ENCODE measurements at regions not wholly inside any gene's neighbourhood (a gene's known extent, or its start where the extent isn't known, plus 50 kb on each side); places are given as distances from the start of the nearest gene placed in this dataset.

- TF ChIP-seq TCF12 (IDR thresholded peaks at IDR 0.05; ENCODE audit: low read depth) (no peak), FOXM1 (IDR thresholded peaks at IDR 0.05; ENCODE audit: borderline replicate concordance, low read depth) (no peak)
Observed at GRCh38 chr16:65315081-65315780, 193.4 kb upstream of the CDH11 start.

GRCh38 chr16:65314627-65315008 lies 192.8 kb upstream of the CDH11 start:
- TF ChIP-seq EGR1 (IDR thresholded peaks at IDR 0.05) (no peak), TAF1 (IDR thresholded peaks at IDR 0.05; ENCODE audit: low read depth) (no peak), TCF12 (IDR thresholded peaks at IDR 0.05; ENCODE audit: low read depth) (no peak), CEBPB (IDR thresholded peaks at IDR 0.05) (no peak), EP300 (IDR thresholded peaks at IDR 0.05; ENCODE audit: borderline replicate concordance) (no peak), TEAD4 (IDR thresholded peaks at IDR 0.05) (no peak), NFIC (IDR thresholded peaks at IDR 0.05) (no peak)

GRCh38 chr16:65313936-65314626 lies 192.2 kb upstream of the CDH11 start:
- TF ChIP-seq USF1 (IDR thresholded peaks at IDR 0.05), result no peak
- TF ChIP-seq REST (IDR thresholded peaks at IDR 0.05; ENCODE audit: low read depth), result no peak
- TF ChIP-seq FOXM1 (IDR thresholded peaks at IDR 0.05; ENCODE audit: borderline replicate concordance, low read depth), result no peak
- TF ChIP-seq CREB1 (IDR thresholded peaks at IDR 0.05; ENCODE audit: low read depth), result no peak
- TF ChIP-seq TAF1 (IDR thresholded peaks at IDR 0.05; ENCODE audit: low read depth), result no peak
- TF ChIP-seq ZBTB7A (IDR thresholded peaks at IDR 0.05; ENCODE audit: low read depth), result no peak
- TF ChIP-seq RAD21 (IDR thresholded peaks at IDR 0.05; ENCODE audit: low read depth), result no peak
- no peak for TF ChIP-seq EGR1 (IDR thresholded peaks at IDR 0.05)
- TF ChIP-seq EP300 (IDR thresholded peaks at IDR 0.05; ENCODE audit: borderline replicate concordance), result no peak
- TF ChIP-seq YY1 (IDR thresholded peaks at IDR 0.05; ENCODE audit: low read depth), result no peak
- no peak for TF ChIP-seq MAX (IDR thresholded peaks at IDR 0.05)
- TF ChIP-seq TEAD4 (IDR thresholded peaks at IDR 0.05), result no peak

GRCh38 chr16:65312795-65313194 lies 190.9 kb upstream of the CDH11 start:
- TF ChIP-seq TEAD4 (IDR thresholded peaks at IDR 0.05) (no peak), TCF12 (IDR thresholded peaks at IDR 0.05; ENCODE audit: low read depth) (no peak), REST (IDR thresholded peaks at IDR 0.05; ENCODE audit: low read depth) (no peak), ZBTB7A (IDR thresholded peaks at IDR 0.05; ENCODE audit: low read depth) (no peak)

GRCh38 chr16:65312071-65312470 lies 190.2 kb upstream of the CDH11 start:
- no peak for TF ChIP-seq MAX (IDR thresholded peaks at IDR 0.05)
- TF ChIP-seq FOXM1 (IDR thresholded peaks at IDR 0.05; ENCODE audit: borderline replicate concordance, low read depth), result no peak
- no peak for TF ChIP-seq EGR1 (IDR thresholded peaks at IDR 0.05)
- no peak for TF ChIP-seq TEAD4 (IDR thresholded peaks at IDR 0.05)
- TF ChIP-seq TAF1 (IDR thresholded peaks at IDR 0.05; ENCODE audit: low read depth), result no peak
- TF ChIP-seq NFIC (IDR thresholded peaks at IDR 0.05), result no peak
- no peak for TF ChIP-seq REST (IDR thresholded peaks at IDR 0.05; ENCODE audit: low read depth)
- TF ChIP-seq YY1 (IDR thresholded peaks at IDR 0.05; ENCODE audit: low read depth), result no peak
- no peak for TF ChIP-seq TCF12 (IDR thresholded peaks at IDR 0.05; ENCODE audit: low read depth)
- no peak for TF ChIP-seq CREB1 (IDR thresholded peaks at IDR 0.05; ENCODE audit: low read depth)
- TF ChIP-seq EP300 (IDR thresholded peaks at IDR 0.05; ENCODE audit: borderline replicate concordance), result no peak
- TF ChIP-seq USF1 (IDR thresholded peaks at IDR 0.05), result no peak
- no peak for TF ChIP-seq ZBTB7A (IDR thresholded peaks at IDR 0.05; ENCODE audit: low read depth)
- TF ChIP-seq RAD21 (IDR thresholded peaks at IDR 0.05; ENCODE audit: low read depth), result no peak
- TF ChIP-seq CEBPB (IDR thresholded peaks at IDR 0.05), result no peak

All from Ishikawa (cell line).